Stimulated activated naive CD4-positive, alpha-beta T cell (primary cell): ENCODE measurements at regions not wholly inside any gene's neighbourhood (a gene's known extent, or its start where the extent isn't known, plus 50 kb on each side); places are given as distances from the start of the nearest gene placed in this dataset.
"Not testable (repeated sequence)": the region's sequence is repeated elsewhere in the genome, so short reads cannot be mapped to it uniquely, and the experiment has no call there.

Experiments used
- DNase-seq, 6 experiments: peaks; one replicate each; lab custom pipeline; 2025; lab: John Stamatoyannopoulos, UW

- no peak for DNase-seq
Observed at GRCh38 chr9:78438211-78438610, 141.3 kb downstream of the PSAT1 start.

GRCh38 chr9:78438780-78439179 lies 141.9 kb downstream of the PSAT1 start:
- DNase-seq: no peak

- peak; percentile 18 to 61 (median 33) for DNase-seq
Observed at GRCh38 chr9:78439190-78439865, 142.4 kb downstream of the PSAT1 start.

GRCh38 chr9:78439866-78440830 lies 143.2 kb downstream of the PSAT1 start:
- DNase-seq: no peak

- DNase-seq: no peak
Observed at GRCh38 chr9:78441396-78441795, 144.5 kb downstream of the PSAT1 start.

GRCh38 chr9:78441822-78442431 lies 145.0 kb downstream of the PSAT1 start:
- no peak for DNase-seq

DNA sequence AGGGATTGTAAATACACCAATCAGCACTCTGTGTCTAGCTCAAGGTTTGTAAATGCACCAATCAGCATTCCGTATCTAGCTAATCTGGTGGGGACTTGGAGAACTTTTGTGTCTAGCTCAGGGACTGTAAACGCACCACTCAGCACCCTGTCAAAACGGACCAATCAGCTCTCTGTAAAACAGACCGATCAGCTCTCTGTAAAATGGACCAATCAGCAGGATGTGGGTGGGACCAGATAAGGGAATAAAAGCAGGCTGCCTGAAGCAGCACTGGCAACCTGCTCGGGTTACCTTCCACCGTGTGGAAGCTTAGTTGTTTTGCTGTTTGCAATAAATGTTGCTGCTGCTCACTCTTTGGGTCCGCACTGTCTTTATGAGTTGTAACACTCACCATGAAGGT lies 145.7 kb downstream of the PSAT1 start:
- DNase-seq: not testable (repeated sequence)

- no peak for DNase-seq
Observed at GRCh38 chr9:78443946-78444345, 147.0 kb downstream of the PSAT1 start.

DNA sequence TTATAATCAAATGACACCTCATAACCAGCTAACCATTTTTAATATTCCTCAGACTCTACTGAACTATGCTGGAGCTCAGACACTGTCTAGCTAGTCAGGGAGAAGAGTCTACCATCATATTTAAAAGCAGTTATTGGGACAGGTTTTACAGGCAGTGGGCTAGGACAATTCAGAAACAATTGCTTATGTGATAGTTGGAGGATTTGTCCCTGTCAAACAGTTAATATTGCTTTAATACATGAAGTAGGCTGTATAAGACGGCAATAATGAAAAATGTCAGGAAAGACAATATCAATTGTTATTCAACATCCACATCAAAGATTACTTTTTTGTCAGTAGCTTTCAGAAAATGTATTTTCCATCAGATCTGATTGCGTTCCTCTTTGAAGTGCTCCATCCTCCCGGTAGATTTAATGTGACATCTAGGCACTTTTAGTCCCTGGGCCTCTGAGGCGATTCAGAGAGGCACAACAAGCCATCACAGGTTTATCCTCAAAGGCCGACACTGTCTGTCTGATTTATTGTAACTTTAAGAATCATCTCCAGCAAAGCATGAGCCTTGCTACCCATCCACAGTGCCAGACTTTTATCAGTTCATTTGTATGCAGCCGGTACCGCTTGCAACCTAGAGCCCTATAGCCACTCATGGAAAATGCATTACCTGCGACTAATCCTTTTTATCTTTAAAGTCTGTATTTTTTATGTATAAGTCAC lies 152.2 kb downstream of the PSAT1 start:
- DNase-seq: no peak

DNA sequence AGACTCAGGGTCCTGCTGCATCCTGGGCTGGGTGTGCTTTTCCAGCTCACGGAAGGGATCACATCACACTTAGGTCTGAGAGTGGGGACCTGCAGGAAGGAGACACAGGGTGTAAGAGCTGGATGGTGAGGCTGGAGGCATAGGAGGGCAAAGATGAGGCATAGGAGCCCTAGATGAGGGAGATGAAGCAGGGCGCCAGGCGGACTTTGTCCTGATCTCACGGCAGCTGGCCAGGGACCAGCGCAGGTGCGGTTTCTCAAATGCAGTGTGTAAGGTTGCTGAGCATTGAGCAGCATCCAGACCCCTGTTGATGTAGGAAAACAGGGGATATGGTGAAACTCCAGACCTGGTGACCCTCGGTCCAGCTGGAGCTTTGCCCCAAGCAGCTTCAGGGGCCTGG lies 156.5 kb downstream of the PSAT1 start:
- no peak for DNase-seq

GRCh38 chr9:78462611-78463010 lies 165.7 kb downstream of the PSAT1 start:
- no peak for DNase-seq

DNA sequence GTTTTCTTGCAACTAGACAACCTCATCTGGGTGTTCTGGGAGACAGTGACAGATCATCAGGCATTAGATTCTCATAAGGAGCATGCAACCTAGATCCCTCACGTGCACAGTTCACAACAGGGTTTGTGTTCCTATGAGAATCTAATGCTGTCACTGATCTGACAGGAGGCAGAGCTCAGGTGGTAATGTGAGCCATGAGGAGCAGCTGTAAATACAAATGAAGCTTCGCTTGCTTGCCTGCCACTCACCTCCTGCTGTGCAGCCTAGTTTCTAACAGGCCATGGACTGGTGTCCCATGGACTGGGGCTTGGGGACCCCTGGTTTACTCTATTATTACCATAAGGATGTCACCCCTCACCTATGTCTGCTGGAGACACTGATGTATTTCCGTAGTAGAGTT lies 166.8 kb downstream of the PSAT1 start:
- DNase-seq: no peak

- no peak for DNase-seq
Observed at GRCh38 chr9:78468231-78468630, 171.3 kb downstream of the PSAT1 start.

DNA sequence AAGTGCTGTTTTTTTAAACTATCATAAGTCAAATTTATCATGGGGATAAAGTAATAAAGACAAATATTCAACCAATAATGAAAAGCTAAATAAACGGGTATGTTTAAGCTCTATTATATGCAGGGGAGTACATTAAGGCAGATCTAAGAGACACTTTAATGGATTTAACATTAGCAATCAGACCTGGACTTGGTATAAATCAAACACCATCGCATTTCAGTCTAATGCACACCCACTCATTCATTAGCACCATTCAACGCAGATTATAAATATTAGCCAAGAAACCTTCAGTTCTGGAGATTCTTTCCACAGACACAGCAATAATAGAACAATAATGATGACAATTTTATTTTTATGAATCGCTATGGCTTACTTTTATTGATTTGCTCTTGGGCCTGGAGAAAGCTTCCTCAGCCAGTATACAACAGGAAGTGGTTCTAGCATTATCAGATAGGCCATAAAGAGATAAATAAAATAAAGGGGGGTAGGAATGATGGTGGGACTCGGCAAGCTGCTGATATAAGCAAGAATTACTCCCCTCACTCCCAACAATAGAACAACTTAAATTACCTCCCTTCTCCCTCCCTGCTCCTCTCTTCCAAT lies 172.2 kb downstream of the PSAT1 start:
- DNase-seq: no peak

DNA sequence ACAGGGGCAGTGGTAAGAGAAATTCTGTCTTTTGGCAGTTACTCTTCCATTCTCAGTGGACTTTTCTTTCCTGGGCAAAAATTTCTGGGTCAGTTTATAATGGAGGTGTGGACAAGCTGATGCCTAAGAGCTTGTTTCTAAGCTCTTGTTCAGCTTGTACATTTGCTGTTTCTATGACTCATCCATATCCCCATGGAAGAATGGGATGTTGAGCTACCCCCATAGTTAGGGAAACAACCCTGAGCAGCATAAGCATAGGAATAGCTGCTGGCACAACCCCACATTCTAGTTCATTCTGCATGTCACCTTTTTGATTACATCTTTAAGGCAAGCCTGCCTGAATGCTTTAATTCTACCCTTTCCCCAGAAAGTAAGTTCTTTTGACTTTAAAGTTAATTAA lies 173.3 kb downstream of the PSAT1 start:
- DNase-seq: no peak

DNA sequence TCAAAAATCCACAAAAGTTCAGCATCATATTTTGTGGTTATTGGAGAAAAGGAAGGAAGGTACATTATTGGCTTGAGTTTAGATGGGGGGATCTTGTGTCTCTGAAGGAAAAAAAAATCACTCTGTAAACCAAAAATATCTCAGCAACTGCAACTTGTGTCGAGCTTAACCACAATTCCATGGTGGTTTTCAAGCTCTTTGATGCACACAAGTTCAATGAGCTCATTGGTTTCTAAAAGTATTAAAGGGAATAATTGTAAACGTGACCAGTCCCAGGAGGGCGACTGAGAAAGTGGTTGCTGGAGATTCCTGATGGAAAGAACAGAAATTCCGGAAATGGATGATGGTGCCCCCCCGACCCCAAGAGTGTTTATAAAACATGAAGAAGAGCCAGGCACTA lies 173.8 kb downstream of the PSAT1 start:
- no peak for DNase-seq

GRCh38 chr9:78472111-78472510 lies 175.2 kb downstream of the PSAT1 start:
- no peak for DNase-seq

GRCh38 chr9:78479441-78479840 lies 182.5 kb downstream of the PSAT1 start:
- no peak for DNase-seq

DNA sequence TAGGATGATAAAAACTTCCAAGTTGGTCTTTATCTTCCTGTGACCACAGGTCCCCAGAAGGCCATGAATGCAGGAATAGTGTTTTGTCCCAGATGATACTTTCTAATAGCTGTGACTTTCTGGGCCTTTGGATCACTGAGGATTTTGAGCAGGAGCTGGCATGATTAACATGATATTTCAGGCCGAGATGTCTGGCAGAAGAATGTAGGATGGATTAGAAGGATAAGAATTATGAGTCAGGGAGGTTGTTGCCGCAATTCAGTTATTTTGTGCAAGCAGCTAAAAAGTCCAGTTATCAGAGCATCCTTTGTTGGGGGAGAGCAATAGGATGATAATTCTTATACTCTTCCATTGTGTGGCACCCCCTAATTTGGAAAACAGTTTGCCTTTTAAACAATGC lies 189.7 kb downstream of the PSAT1 start:
- no peak for DNase-seq

DNA sequence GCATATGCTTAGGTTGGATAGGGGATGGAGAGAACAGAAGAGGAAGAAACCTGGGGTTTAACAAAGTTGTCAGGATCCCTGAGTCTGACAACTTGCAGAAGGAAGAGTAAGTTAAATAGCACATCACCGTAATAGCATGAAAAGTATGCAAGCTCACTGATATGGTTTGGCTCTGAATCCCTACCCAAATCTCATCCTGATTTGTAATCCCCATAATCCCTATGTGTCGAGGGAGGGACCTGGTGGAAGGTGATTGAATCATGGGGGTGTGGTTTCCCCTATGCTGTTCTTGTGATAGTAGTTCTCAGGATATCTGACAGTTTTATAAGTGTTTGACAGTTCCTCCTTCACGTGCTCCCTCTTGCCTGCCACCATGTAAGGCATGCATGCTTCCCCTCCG lies 193.3 kb downstream of the PSAT1 start:
- no peak for DNase-seq

DNA sequence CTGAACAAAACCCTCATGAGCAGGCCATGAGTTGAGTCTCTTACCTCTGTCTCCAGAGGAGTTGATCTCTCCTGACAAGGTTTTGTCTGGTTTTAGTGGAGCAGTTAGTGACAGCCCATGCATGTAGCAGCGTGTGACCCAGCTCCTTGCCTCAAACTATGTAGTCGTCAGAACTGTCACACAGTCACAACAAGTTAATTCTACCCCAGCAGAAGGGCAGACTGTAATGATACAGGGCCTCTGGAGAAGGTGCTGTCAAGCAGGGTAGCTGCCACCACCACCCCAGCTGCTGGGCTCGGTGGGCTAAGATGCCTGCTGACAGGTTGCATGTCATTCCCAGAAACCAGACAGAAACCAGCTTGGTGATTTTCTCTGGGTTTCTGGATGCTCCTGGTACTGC lies 194.5 kb downstream of the PSAT1 start:
- DNase-seq: no peak
